ENCODE measurements at regions not wholly inside any gene's neighbourhood (a gene's known extent, or its start where the extent isn't known, plus 50 kb on each side); places are given as distances from the start of the nearest gene placed in this dataset.

GRCh38 chr5:142542078-142542477 lies 143.8 kb downstream of the FGF1 start:
- TF ChIP-seq CTCF (conservative IDR thresholded peaks at IDR 0.05; ENCODE audit: low read length), result no peak
- H3K4me3 ChIP-seq (ENCODE audit: low read length), result no peak overlapping the region
- DNase-seq (ENCODE audit: low read depth), result no peak

GRCh38 chr5:142540922-142541422 lies 144.9 kb downstream of the FGF1 start:
- H3K4me3 ChIP-seq (ENCODE audit: low read length), result peak overlapping the region; percentile 7
- no peak for TF ChIP-seq CTCF (conservative IDR thresholded peaks at IDR 0.05; ENCODE audit: low read length)
- peak; percentile 95 for DNase-seq (ENCODE audit: low read depth)

GRCh38 chr5:142539154-142539740 lies 146.6 kb downstream of the FGF1 start:
- no peak for TF ChIP-seq CTCF (conservative IDR thresholded peaks at IDR 0.05; ENCODE audit: low read length)
- DNase-seq (ENCODE audit: low read depth), result no peak

GRCh38 chr5:142537938-142538337 lies 148.0 kb downstream of the FGF1 start:
- no peak for TF ChIP-seq CTCF (conservative IDR thresholded peaks at IDR 0.05; ENCODE audit: low read length)
- no peak overlapping the region for H3K4me3 ChIP-seq (ENCODE audit: low read length)
- DNase-seq (ENCODE audit: low read depth), result peak; percentile 49

More at GRCh38 chr5:142539154-142539740, 146.6 kb downstream of the FGF1 start:
- H3K4me3 ChIP-seq (ENCODE audit: low read length), result no peak overlapping the region

- no peak for TF ChIP-seq CTCF (conservative IDR thresholded peaks at IDR 0.05; ENCODE audit: low read length)
- DNase-seq (ENCODE audit: low read depth), result no peak
- H3K4me3 ChIP-seq (ENCODE audit: low read length), result no peak overlapping the region
Measured at GRCh38 chr5:142532781-142533176, 153.1 kb downstream of the FGF1 start.

GRCh38 chr5:142531977-142532780 lies 153.7 kb downstream of the FGF1 start:
- no peak overlapping the region for H3K4me3 ChIP-seq (ENCODE audit: low read length)
- no peak for TF ChIP-seq CTCF (conservative IDR thresholded peaks at IDR 0.05; ENCODE audit: low read length)
- DNase-seq (ENCODE audit: low read depth), result no peak

- H3K4me3 ChIP-seq (ENCODE audit: low read length), result no peak overlapping the region
- no peak for DNase-seq (ENCODE audit: low read depth)
- no peak for TF ChIP-seq CTCF (conservative IDR thresholded peaks at IDR 0.05; ENCODE audit: low read length)
Measured at GRCh38 chr5:142530904-142531303, 155.0 kb downstream of the FGF1 start.

All from AG10803 (cell line).